GM10266 (cell line): ENCODE measurements at regions not wholly inside any gene's neighbourhood (a gene's known extent, or its start where the extent isn't known, plus 50 kb on each side); places are given as distances from the start of the nearest gene placed in this dataset.

Source experiments
- DNase-seq: peaks from one replicate; pipeline ENCODE4 v3.0.0; 2012; ENCODE audit errors: extremely low spot score
- TF ChIP-seq, protein P1 (sequence below): IDR thresholded peaks from 2 replicates; pipeline ENCODE4 v1.5.1; 2012; ENCODE audit warnings: mild to moderate bottlenecking, low read depth; ENCODE audit not compliant: control insufficient read depth, insufficient read depth; ENCODE audit errors: missing control alignments

- DNase-seq = no peak
- TF ChIP-seq, protein P1, sequence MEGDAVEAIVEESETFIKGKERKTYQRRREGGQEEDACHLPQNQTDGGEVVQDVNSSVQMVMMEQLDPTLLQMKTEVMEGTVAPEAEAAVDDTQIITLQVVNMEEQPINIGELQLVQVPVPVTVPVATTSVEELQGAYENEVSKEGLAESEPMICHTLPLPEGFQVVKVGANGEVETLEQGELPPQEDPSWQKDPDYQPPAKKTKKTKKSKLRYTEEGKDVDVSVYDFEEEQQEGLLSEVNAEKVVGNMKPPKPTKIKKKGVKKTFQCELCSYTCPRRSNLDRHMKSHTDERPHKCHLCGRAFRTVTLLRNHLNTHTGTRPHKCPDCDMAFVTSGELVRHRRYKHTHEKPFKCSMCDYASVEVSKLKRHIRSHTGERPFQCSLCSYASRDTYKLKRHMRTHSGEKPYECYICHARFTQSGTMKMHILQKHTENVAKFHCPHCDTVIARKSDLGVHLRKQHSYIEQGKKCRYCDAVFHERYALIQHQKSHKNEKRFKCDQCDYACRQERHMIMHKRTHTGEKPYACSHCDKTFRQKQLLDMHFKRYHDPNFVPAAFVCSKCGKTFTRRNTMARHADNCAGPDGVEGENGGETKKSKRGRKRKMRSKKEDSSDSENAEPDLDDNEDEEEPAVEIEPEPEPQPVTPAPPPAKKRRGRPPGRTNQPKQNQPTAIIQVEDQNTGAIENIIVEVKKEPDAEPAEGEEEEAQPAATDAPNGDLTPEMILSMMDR = no peak
Measured at GRCh38 chr10:78523453-78523852, 489.8 kb downstream of the RPS24 start.

DNA sequence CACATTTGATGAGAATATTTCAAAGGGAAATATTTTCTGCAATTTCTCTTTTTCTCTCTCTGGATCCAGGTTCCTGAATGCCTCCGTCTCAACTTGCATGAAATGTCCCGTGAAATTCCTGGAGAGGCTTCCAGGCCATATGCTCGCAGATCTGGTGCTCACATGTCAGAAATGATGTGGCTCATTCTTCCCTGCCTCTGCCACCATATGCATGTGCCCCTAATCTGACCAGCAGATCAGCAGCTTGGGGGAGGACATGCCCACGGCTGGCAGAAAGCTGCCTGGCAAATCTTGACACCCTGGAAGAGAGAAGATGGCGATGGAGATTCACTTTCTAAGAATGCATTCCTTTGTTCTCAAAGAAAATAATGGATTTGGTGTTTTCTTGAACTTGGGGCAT, 490.7 kb downstream of the RPS24 start:
- TF ChIP-seq, protein P1 = no peak

DNA sequence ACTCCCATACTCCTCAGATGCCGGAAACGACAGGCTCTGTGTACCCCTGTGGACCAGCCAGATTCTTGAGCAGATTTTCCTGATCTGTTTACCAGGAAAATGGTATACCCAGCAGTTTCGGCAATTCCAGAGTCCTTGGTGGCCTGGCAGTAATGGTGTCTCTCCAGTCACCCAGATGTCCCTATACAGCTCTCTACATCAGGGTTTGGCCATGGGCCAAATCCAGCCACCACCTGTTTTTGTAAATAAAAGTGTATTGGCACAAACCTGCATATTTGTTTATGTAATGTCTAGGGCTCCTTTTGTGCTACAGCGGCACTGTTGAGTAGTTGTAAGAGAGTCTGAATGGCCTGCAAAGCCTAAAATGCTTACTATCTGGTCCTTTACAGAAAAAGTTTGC, 491.3 kb downstream of the RPS24 start:
- no peak for DNase-seq
- TF ChIP-seq, protein P1 = no peak

More for the DNA sequence above, 490.7 kb downstream of the RPS24 start:
- no peak for DNase-seq

- no peak for DNase-seq
- TF ChIP-seq, protein P1 = no peak
Measured at GRCh38 chr10:78526347-78526746, 492.7 kb downstream of the RPS24 start.

GRCh38 chr10:78527296-78527695, 493.6 kb downstream of the RPS24 start:
- TF ChIP-seq, protein P1 = no peak
- no peak for DNase-seq

- no peak for DNase-seq
- TF ChIP-seq, protein P1 = no peak
Measured at GRCh38 chr10:78528749-78529204, 495.1 kb downstream of the RPS24 start.

DNA sequence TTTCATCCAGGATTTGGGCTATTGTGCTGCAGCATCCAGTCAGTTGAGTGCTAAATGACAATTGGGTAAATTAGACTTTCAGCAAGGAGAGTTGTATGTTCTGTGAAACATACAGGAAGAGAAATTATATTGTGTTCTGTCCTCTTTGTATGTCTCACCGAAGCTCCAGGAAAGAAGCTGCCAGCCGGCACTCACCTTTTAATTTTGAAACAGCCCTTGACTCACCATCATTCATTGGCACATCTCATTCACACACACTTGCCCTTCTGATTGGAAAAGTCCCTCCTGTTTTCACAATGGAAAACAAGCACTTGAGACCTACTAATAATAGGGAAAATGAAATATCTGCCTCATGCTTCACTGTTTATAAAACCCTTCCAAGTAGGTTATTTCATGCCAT, 495.6 kb downstream of the RPS24 start:
- TF ChIP-seq, protein P1 = no peak
- no peak for DNase-seq
